ENCODE measurements at regions not wholly inside any gene's neighbourhood (a gene's known extent, or its start where the extent isn't known, plus 50 kb on each side); places are given as distances from the start of the nearest gene placed in this dataset.

- H3K4me3 ChIP-seq (ENCODE audit: low read depth, low read length), result no peak overlapping the region
- DNase-seq (ENCODE audit: low read depth, low spot score), result no peak
- TF ChIP-seq, protein P1, sequence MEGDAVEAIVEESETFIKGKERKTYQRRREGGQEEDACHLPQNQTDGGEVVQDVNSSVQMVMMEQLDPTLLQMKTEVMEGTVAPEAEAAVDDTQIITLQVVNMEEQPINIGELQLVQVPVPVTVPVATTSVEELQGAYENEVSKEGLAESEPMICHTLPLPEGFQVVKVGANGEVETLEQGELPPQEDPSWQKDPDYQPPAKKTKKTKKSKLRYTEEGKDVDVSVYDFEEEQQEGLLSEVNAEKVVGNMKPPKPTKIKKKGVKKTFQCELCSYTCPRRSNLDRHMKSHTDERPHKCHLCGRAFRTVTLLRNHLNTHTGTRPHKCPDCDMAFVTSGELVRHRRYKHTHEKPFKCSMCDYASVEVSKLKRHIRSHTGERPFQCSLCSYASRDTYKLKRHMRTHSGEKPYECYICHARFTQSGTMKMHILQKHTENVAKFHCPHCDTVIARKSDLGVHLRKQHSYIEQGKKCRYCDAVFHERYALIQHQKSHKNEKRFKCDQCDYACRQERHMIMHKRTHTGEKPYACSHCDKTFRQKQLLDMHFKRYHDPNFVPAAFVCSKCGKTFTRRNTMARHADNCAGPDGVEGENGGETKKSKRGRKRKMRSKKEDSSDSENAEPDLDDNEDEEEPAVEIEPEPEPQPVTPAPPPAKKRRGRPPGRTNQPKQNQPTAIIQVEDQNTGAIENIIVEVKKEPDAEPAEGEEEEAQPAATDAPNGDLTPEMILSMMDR (IDR thresholded peaks at IDR 0.05; ENCODE audit: low read depth, low read length), result no peak
- in situ Hi-C loops (cut with HindIII; ENCODE audit: low sequenced_read_pairs), result no loop called here
Measured at GRCh38 chr6:1540864-1541521, 68.7 kb upstream of the FOXC1 start.

DNA sequence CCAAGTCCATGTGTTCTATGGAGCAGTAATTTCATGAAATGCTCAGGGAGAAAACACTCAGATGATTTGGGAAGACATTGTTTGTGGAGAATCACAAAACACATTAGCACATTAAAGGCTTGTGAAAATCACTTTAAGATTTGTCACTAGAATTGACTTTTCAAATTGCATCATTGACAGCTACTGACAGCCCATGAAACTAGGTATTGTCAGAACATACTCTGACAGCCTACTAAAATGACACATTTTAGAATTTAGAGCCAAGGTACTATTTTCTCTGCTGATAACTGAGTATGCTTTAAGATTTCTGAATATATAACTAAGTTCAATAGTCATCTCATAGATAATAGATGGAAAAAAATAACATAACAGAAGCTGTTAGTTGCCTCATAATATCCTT is 67.4 kb upstream of the FOXC1 start:
- no peak for DNase-seq (ENCODE audit: low read depth, low spot score)
- in situ Hi-C loops (cut with HindIII; ENCODE audit: low sequenced_read_pairs), result no loop called here
- H3K4me3 ChIP-seq (ENCODE audit: low read depth, low read length), result no peak overlapping the region
- TF ChIP-seq, protein P1 (IDR thresholded peaks at IDR 0.05; ENCODE audit: low read depth, low read length), result no peak

- TF ChIP-seq, protein P1 (IDR thresholded peaks at IDR 0.05; ENCODE audit: low read depth, low read length), result no peak
- in situ Hi-C loops (cut with HindIII; ENCODE audit: low sequenced_read_pairs), result no loop called here
- no peak overlapping the region for H3K4me3 ChIP-seq (ENCODE audit: low read depth, low read length)
- no peak for DNase-seq (ENCODE audit: low read depth, low spot score)
Measured at GRCh38 chr6:1542764-1543163, 67.0 kb upstream of the FOXC1 start.

- no peak overlapping the region for H3K4me3 ChIP-seq (ENCODE audit: low read depth, low read length)
- in situ Hi-C loops (cut with HindIII; ENCODE audit: low sequenced_read_pairs), result no loop called here
Measured at GRCh38 chr6:1544000-1544399, 65.7 kb upstream of the FOXC1 start.

GRCh38 chr6:1544603-1545002 is 65.1 kb upstream of the FOXC1 start:
- H3K4me3 ChIP-seq (ENCODE audit: low read depth, low read length), result no peak overlapping the region
- TF ChIP-seq, protein P1 (IDR thresholded peaks at IDR 0.05; ENCODE audit: low read depth, low read length), result no peak
- DNase-seq (ENCODE audit: low read depth, low spot score), result no peak
- in situ Hi-C loops (cut with HindIII; ENCODE audit: low sequenced_read_pairs), result no loop called here

More at GRCh38 chr6:1544000-1544399, 65.7 kb upstream of the FOXC1 start:
- TF ChIP-seq, protein P1 (IDR thresholded peaks at IDR 0.05; ENCODE audit: low read depth, low read length), result no peak
- DNase-seq (ENCODE audit: low read depth, low spot score), result no peak

GRCh38 chr6:1545654-1546053 is 64.1 kb upstream of the FOXC1 start:
- in situ Hi-C loops (cut with HindIII; ENCODE audit: low sequenced_read_pairs), result no loop called here
- TF ChIP-seq, protein P1 (IDR thresholded peaks at IDR 0.05; ENCODE audit: low read depth, low read length), result no peak
- no peak for DNase-seq (ENCODE audit: low read depth, low spot score)
- H3K4me3 ChIP-seq (ENCODE audit: low read depth, low read length), result no peak overlapping the region

All from astrocyte of the spinal cord (primary cell).